Heart left ventricle (tissue), 13 donors: ENCODE measurements at regions not wholly inside any gene's neighbourhood (a gene's known extent, or its start where the extent isn't known, plus 50 kb on each side); places are given as distances from the start of the nearest gene placed in this dataset.

Source experiments
- CTCF ChIP-seq, 12 donors: fragments of 200-600 bp; sonication (generic) in 4 of 12; IDR thresholded peaks; one replicate each; pipeline versions ENCODE4 v1.5.0 to v1.8.0; 2018 to 2022; ENCODE audit warnings: antibody characterized with exemption in 12 of 12, mild to moderate bottlenecking in 5 of 12
- POLR2A ChIP-seq, 2 donors: fragments of 450-650 bp; IDR thresholded peaks; one replicate each; pipeline ENCODE4 v1.6.1; 2017; ENCODE audit warnings: antibody characterized with exemption in 2 of 2, mild to moderate bottlenecking in 2 of 2, moderate library complexity in 2 of 2
- donor health status: ischemic (EF 13 %, LVEDD 7.1; RV severe dilation, severe dysfunction).
- donor health status: DM: no; HTN: yes; CAD: no.
- donor health status: DM: no; HTN: no; CAD: no.
- donor health status: ischemic (EF 25% LVEDD 6.9; RV normal size, moderate dysfunction).
- donor health status: ischemic (EF 25% LVEDD 5.7; RV mildly dilated, moderate dysfunction).
- donor health status: ischemic (EF 35%, LVEDD 5.7; RV mildly dilated, moderate dysfunction).
- donor health status: nonischemic (EF 11% LVEDD 7.7; RV severe dilation, severe dysfunction).
- donor health status: DM: yes; HTN: yes; CAD: no.
- donor health status: PGD.
- donor health status: ischemic (EF 29% LVEDD 5.4; RV normal size, mild dysfunction).
- donor health status: nonischemic (EF 23%, LVEDD 6.1; RV moderate dilation, normal function).

GRCh38 chr17:14637260-14637659 is 336.4 kb downstream of the HS3ST3B1 start:
- TF ChIP-seq CTCF (IDR thresholded peaks at IDR 0.05): no peak
- no peak for TF ChIP-seq POLR2A (IDR thresholded peaks at IDR 0.05)
